Islet precursor cell (in vitro differentiated cells): ENCODE measurements at regions not wholly inside any gene's neighbourhood (a gene's known extent, or its start where the extent isn't known, plus 50 kb on each side); places are given as distances from the start of the nearest gene placed in this dataset.
"Not testable (repeated sequence)": the region's sequence is repeated elsewhere in the genome, so short reads cannot be mapped to it uniquely, and the experiment has no call there.

Source experiments
- DNase-seq: peaks from one replicate; pipeline ENCODE4 v3.0.0-alpha.2; 2018

DNA sequence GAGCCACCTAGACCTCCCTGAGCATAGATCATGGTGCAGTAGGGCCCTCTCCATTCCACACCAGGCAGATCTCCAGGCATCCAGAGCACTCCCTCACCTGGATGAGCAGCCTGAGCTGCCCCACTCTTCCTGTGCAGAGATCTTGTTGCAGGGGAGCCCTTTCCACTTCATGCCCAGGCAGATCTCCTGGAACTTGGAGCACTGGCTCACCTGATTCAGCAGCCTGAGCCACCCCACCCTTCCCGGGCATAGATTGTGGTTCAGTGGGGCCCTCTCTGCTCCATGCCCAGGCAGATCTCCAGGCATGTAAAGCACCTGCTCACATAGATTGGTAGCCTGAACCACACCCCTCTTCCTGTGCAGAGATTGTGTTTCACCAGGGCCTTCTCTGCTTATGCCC lies 78.0 kb downstream of the SEC16B start:
- DNase-seq, result no peak

DNA sequence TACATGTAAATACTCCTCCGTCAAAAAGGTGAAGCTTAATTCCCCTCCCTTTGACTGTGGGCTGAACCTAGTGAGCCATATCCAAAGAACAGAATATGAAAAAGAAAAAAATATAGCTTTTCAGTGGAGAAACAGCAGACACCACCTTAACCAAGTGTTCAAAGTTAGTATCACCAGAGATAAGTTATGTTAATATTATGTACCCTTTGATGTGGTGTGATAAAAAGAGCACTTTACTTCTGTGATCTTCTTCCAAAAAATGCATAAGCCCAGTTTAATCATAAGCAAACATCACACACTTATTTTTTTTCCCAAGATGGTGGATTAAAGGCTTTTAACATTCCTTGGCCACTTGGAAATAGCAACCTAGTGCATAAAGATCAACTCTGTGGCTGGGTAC lies 79.4 kb downstream of the SEC16B start:
- no peak for DNase-seq

DNA sequence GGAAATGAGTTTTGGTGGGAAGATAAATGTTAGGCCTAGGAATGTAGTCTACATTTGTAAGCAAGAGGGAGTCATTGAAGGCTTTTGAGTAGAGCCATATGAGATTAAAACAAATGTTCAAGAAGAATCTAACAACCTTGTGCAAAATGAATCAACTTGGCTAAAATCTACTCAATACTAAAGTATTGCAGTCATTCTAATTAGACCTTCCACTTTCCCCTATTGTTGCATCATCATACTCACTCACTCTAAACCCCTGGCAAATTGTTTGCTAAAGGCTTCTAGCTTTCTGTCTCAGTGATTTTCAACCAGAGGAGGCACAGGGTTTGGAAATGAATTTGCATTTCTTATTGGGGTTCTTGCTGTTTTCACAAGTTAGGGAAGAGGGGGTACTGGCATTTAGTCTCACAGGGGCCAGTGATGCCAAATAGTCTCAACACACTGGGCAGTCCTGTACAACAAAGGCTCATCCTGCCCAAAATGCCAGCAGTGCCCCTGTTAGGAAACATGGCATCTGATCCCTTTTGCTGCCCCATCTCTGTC lies 85.3 kb downstream of the SEC16B start:
- no peak for DNase-seq

DNA sequence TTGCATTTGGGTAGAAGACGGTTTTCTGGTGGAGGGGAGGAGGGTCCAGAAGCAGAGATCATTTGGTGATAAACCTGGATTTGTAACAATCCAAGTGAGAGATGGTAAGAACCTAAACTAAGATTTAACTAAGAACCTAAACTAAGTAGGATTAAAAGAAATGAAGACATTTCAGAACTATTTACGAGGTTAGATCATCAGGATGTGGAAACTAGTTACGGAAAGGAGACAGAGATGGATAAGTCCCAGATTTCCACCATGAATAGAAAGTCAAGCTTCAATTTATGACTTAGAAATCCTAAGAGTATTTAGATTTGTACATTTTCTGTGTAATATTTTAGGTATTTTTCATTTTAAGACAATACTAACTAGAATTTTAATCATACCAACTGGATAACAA lies 86.3 kb downstream of the SEC16B start:
- no peak for DNase-seq

DNA sequence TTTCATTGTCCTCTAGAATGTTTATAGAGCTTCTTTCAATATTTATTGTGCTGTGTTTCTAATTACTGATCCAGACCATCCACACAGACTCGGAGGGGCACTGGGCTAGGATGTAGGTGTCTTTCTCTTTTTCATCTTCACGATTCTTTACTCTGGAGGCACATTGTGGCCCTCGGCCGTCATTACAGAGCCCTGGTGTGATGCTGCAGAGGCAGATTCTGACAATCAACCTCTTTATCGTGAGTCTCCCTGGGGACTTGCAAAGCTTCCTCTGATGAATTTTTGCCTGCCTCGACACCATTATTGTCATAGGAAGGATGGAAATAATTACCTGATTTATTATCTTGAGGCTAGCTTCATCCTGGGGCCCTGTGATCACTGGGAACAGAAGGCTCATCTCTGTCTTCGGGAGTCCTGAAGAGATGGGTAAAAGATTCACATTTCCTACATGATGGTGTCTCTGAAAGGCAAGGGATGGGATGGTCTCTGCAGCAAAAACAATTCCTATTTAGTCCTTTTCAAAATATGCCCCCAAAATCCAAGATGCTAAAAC lies 89.4 kb downstream of the SEC16B start:
- no peak for DNase-seq

DNA sequence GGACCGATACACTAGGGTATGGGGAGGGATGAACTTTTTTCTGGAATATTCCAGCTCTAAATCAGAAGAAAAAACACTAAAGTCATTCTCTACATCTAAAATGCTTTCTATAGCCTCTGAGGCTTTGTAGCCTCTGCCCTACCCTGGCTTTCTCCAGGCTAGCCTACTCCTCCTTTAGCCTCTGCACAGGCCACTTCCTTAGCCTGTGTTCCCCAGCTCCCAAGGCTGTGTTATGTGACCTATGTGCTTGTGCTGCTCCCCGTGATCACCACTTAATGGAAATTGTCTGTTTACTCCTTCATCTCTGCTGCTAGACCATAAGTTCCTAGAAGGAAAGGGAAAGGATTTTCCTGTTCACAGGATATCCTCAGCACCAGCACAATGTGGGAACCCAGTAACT lies 92.8 kb downstream of the SEC16B start:
- no peak for DNase-seq

DNA sequence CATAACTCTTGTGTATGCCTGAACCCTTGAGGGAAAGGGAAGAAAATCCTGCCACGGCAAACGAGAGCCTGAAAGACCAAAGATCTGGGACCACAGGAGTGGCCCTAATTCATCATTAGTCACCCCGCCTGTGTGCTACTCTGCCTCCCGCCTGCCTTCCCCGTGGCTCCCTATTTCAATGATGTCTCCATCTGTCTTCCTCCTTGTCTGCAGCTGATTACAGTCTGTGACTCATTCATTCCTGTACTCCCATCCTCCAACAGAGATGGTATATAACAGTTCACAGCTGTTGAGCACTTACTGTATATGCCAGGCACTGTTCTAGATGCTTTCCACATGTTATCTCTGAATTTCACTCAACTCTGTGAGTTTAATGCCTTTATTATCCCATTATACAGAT lies 96.6 kb downstream of the SEC16B start:
- peak; percentile 77 for DNase-seq

DNA sequence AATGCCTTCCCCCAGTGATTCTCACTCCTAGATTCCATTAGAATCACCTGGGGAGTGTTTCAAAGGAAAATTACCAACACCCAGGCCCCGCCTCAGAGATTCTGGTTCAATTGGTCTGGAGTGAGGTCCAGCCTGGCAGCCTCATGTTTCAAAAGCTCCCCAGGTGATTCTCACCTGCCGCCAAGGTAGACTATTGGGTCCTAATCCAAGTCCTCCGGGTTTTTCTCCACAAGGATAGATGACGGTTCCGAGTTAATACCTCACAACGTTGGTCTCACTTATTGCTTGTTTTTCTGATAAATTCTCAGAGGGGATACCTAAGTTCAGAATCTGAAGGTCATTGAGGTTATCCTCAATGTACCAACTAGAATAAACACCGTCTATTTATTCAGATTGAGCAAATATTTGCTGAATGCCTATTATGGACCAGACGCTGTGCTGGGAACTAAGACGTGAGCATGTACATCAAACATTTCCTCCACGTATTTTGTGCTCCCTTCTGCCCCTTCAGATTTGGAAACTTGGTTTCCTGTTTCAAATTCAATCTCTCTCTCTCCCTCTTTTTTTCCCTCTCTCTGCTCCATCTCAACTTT lies 97.5 kb downstream of the SEC16B start:
- DNase-seq, result no peak

DNA sequence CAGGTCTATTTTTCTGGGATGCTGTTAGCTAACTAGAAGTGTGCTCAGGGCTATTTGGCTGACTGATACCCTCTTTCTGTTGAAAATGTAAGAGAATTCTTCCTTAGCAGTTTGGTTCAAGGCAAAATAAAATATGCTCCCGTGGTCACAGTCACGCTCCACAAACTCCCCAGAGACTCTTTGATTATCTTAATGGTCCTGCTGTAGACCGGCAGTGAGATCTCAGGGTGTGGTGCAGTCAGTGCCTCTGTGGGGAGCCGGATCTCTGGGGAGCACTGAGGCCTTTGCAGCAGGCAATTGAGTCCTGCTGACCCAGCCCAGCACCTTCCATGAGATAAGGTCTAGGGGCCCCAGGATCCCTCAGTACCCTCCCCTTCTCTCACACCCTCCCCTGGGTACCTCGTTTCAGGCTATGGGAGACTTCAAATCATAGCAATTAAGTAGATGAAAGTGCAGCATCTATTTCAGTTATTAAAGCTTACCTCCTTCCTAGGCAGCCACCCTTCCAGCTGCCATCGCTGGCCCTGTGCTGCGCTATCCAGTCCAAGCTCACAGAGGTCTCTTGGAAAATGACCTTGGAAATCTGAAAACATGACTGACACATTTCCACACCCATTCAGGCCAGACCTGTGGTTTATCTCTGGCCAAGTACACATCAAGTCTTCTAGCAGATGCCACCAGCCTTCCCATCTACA lies 98.1 kb downstream of the SEC16B start:
- no peak for DNase-seq

DNA sequence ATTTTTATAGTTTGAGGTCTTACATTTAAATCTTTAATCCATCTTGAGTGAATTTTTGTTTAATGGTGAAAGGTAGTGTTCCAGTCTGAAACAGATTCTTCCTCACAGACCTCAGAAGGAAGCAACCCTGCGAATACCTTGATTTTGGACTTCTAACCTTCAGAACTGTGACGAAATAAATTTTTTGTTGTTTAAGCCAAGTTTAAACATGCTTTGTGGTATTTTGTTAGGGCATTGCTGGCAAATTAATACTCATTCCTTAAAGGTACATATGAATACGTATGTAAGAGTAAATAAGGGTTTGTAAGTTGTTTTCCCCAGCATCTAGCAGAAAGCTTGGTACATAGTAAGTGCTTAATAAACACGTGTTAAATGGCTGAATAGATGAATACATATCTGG lies 100.3 kb downstream of the SEC16B start:
- no peak for DNase-seq

DNA sequence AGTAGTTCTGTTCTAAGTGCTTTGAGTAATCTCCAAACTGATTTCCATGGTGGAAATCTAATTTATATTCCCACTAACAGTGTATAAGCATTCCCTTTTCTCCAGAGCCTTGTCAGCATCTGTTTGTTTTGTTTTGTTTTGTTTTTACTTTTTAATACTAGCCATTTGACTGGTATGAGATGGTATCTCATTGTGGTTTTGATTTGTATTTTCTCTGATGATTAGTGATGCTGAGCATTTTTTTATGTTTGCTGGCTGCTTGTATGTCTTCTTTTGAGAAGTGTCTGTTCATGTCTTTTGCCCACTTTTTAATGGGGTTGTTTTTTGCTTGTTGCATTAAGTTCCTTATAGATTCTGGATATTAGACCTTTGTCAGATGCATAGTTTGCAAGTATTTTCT lies 100.8 kb downstream of the SEC16B start:
- not testable (repeated sequence) for DNase-seq

DNA sequence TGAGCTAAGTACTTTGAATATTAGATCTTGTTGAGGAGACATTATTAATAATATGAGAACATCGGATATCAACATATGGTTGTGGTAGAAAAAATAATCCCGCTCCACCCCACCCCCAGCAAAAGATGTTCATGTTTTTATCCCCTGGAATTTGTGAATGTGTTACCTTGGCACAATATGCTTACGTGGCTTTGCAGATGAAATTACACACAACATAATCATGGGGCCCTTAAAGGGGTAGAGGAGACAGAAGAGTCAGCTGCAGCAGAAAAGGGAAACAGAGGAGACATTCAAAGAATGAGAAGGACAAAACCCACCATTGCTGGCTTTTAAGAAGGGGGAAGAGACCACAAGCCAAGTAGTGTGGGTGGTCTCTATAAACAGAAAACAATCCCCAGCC lies 104.1 kb downstream of the SEC16B start:
- no peak for DNase-seq

DNA sequence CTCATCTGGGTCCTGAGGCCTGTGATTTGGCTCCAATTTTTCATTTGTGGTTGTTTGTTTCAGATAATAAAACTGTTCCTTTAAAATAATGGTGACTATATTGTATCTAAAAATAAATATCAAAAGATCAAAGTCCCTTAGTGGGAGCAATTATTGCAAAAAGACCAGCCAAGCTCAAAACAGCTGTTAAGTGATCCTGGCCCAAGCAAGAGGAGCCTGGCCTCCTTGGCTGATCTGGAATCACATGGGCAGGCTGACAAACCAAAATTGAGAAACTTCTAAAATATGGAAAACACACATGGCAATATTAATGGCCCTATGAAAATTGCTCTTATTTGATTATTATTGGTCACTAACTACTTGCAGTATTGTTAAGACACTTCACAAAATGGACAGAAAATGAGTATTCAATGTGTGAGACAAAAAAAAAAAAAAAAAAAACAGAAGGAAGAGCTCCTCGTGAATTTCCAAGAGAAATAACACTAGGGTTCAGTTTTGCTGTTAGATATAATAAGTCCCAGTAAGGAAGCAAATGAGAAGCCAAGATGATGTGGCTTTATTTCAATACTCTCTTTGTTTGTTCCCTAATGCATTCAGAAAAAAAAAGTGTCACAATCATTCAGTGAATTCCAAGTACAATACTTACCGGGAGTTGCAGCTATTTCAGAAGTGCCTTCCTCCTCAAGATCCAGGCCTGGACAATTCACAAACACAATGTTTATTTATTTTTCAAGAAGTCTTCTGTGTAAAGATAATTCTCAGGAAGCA lies 105.1 kb downstream of the SEC16B start:
- no peak for DNase-seq

DNA sequence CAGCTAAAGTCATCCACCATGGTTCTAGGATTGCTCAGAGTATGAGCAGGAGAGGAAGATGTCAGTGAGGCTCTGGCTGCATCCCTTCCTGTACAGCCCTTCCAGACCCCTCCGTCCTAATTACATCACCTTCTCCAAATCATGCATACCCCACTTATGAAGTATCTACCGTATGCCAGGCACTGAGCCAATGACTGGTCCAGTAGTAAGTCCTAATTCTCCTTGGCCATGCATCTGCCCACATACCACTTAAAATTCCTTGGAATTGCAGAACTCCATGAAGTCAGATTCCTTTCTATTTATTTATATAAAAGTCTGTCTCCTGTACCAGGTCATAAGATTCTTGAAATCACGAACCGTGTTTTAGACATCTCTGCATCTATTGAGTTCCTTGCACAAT lies 106.1 kb downstream of the SEC16B start:
- no peak for DNase-seq

DNA sequence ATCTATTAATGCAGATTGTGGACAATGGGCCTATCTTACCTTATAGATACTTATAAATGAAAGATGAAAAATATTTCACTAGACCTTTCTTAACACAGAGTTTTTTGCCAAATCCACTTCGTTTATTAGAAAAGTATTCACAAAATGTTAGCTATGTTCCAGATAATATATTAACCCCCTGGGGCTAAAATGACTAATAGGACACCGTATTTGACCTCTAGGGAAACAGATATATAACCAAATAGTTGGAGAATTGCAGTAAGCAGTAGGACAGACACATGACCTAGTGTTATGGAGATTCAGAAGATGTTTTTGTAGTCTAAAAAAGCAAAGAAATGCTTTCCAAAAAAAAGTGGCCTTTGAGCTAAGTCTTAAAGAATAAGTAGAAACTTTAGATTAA lies 106.9 kb downstream of the SEC16B start:
- no peak for DNase-seq

DNA sequence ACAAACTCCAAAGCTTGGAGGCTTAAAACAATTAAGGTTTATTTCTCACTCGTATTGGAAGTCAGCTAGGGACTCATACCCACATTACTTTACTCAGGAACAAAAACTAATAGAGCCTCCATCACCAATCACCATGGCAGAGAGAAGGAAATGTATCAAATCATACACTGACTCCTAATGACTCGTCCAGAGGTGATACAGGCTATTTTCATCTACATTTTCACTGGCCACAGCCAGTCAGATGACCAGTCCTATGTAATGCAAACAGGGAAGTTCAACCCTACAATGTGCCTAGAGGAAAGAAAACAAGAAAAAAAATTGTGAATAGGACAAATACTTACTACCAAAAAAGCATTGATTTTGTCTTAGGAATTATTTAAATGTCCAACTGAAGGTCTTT lies 110.3 kb downstream of the SEC16B start:
- DNase-seq, result no peak

DNA sequence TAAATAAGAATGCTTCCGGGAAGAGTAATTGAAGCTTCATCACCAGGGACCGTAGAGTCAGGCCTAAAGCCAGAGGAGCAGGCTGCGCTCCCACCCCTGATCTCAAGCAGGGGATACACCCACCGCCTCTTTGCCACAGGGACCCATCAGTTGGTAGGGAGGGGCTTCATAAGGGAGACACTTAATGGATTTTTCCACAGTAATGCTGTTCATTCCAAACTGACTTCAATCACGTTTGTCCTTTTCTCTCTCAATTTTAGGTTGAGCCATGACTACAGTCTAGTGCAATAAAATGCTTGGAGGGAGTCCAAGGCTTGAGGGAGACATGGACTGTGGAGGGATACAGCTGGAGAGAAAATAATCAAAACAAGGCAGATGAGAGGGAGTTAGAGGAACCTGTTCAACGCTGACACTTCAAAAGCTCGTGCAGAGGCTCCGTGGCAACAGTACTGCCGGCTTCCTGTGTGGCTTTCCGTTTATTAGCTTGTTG lies 111.5 kb downstream of the SEC16B start:
- no peak for DNase-seq

DNA sequence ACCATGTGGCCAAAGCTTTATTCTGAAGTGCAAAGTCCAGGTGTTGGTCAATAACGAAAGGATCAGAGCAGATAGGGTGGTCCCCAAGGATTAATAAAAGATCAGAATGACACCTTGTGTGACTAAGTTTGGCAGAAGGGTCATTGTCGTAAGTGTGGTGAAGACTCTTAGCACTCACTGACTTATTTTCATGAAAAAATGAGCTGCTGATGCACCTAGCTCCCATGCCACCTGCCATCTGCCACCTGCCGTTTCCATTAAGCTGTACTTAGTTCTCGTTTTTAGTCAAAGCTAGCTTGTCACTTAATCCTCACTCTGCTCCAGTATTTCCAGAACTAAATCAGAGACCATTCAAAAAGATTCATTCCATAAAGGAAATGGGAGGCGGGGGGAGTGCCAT lies 112.6 kb downstream of the SEC16B start:
- DNase-seq, result no peak

DNA sequence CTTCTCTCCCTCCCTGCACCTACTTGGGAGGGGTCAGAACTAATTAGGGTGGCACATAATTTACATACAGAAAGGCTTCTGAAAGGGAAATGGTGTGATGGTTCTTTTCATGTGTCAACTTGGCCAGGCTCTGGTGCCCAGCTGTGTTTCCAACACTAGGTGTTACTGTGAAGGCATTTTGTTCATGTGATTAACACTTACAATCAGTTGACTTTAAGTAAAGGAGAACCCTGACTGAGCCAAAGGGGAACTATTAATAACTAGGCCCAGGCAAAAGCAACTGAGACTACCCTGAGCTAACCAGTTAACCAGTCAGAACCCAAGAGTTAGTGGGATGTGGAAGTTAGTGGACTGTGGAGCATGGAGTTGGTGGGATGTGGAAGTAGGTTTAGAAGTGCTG lies 114.9 kb downstream of the SEC16B start:
- no peak for DNase-seq

DNA sequence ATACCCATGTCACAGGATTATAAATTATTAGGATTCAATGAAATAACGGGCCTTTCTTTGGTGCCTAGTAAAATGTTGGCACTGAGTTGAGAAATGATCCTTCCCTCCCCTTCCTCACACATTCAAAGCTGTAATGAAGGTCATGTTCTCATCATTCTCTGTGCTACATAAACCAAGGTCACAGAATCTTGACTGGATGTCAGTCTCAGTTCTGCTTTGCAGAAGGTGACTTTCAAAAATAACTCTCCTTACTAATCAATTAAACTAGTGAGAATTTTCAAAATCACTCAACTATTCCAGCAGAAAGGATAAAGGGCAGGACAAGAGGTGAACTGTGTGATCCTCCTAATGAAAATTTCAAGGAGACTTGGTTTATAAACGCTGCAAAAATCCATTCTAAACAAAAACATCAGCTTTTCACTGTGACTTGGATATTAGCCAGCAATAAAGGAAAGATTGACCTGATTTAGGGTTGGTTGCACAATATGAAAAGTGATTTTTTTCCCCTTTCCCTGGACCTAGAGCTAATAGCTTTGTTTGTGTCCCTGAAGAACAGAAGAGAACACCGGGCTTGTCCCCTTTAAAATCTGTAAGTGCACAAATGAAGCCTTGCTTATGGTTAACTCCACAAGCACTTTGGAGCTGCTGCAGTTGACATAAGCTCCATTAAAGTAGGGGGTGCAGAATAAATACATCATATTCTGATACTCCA lies 120.1 kb downstream of the SEC16B start:
- DNase-seq, result no peak

DNA sequence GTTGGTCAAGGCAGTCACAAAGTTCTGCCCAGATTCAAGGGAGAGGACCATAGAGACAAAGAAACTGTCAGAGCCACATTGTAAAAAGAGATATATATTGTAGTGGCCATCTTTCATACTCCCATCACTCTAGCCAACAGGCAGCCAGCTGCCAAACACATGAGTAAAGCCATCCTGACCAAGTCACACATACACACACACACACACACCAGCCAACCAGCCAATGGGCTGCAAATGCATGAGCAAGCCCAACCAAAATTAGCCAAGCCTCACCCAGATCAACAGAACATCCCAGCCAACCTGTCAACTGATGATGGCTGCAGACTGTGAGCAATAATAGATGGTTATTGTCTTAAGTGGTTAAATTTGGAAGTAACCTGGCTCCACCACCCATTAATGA lies 120.7 kb downstream of the SEC16B start:
- no peak for DNase-seq

DNA sequence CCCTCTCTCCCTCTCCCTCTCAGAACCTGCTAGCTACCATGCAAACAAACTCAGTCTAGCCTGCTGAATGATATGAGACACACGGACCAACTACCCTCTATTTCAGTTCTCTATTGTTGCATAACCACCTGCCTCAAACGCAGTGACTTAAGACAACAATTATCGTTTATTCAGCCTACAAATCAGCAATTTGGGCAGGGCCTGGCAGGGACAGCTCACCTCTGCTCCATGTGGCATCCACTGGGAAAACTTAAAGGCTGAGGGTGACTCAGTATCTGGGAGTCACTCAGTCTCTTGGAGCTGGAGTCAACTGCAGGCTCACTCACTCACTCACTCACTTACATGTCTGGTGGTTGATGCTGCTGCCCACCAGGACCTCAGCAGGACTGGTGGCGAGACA lies 121.3 kb downstream of the SEC16B start:
- DNase-seq, result no peak

DNA sequence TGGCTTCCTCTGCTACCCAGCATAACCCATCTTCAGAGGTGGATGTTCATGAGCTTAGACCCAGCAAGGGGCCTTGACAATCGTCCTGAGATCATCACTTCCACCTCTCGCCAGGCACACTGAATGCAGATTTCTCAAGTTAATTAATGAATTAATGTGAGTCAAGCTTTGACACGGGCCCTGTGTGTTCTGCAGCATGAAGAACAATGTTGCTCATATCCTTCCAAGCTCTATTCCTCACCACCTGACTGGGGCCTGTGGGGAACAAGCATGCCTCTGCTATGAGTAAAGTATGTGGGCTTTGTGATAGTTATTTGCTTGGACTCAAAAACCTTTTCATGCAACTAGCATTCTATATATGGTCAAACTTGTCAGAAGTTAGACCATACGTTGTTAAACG lies 122.0 kb downstream of the SEC16B start:
- DNase-seq, result no peak
